ENCODE measurements at regions not wholly inside any gene's neighbourhood (a gene's known extent, or its start where the extent isn't known, plus 50 kb on each side); places are given as distances from the start of the nearest gene placed in this dataset.

GRCh38 chr2:94763318-94763717, 107.9 kb upstream of the TEKT4 start:
- TF ChIP-seq CTCF (IDR thresholded peaks at IDR 0.05; ENCODE audit: insufficient read depth, low read length) (no peak), POLR2AphosphoS5 (IDR thresholded peaks at IDR 0.05; ENCODE audit: low read depth) (no peak), REST (IDR thresholded peaks at IDR 0.05; ENCODE audit: insufficient replicate concordance, low read depth) (no peak), SPI1 (IDR thresholded peaks at IDR 0.05; ENCODE audit: borderline replicate concordance, low read depth) (no peak)
